GM12878 (cell line): ENCODE measurements at regions not wholly inside any gene's neighbourhood (a gene's known extent, or its start where the extent isn't known, plus 50 kb on each side); places are given as distances from the start of the nearest gene placed in this dataset.

Source experiments
- ATAC-seq: fragments of 200-7000 bp; cut with Tn5 transposase; 3 replicates; pipeline ENCODE4 v1.9.1; 2020; ENCODE audit warnings: mild to moderate bottlenecking, moderate library complexity
- BruUV-seq: library from RNA; stranded (reverse); fragments of 400-500 nt; replicated peaks from 2 replicates; lab custom pipeline; 2021; lab: Mats Ljungman, UMichigan
- CTCF ChIA-PET: fragments of 300-600 bp; sonication (Branson Sonifier 250); formaldehyde crosslinking; extraction: SDS; loops from one replicate; lab custom pipeline; 2021; ENCODE audit warnings: inconsistent platforms; lab: Yijun Ruan, JAX
- POLR2A ChIA-PET: fragments of 350-600 bp; formaldehyde crosslinking; extraction: SDS; loops from one replicate; lab custom pipeline; 2021; ENCODE audit warnings: inconsistent platforms; lab: Charles Lee
- RAD21 ChIA-PET: fragments of 300-600 bp; sonication (Branson Sonifier 250); formaldehyde crosslinking; loops from one replicate; lab custom pipeline; 2023; ENCODE audit warnings: antibody characterized with exemption; ENCODE audit not compliant: unreplicated experiment; lab: Charles Lee
- SMC1A ChIA-PET: fragments of 300-600 bp; sonication (Branson Sonifier 250); formaldehyde crosslinking; loops from one replicate; lab custom pipeline; 2023; ENCODE audit not compliant: unreplicated experiment, uncharacterized antibody; lab: Charles Lee
- DNase-seq: peaks from one replicate; pipeline ENCODE4 v3.0.0-alpha.2; 2011; ENCODE audit warnings: low read depth, low spot score
- FAIRE-seq: peaks from 3 replicates; lab custom pipeline; 2011; peaks lifted over from hg19 to GRCh38; lab: Jason Lieb, UNC
- H2AFZ ChIP-seq: 2 replicates; pipeline ENCODE4 v1.6.0; 2011; ENCODE audit warnings: low read depth, low read length, control low read depth; ENCODE audit not compliant: control insufficient read depth
- H3K27ac ChIP-seq: 2 replicates; pipeline ENCODE4 v1.5.1; 2011; ENCODE audit warnings: control low read depth; ENCODE audit not compliant: control insufficient read depth, insufficient read depth
- H3K27me3 ChIP-seq, 2 experiments: replicated peaks in 1 of 2; 2 replicates each; pipeline versions ENCODE4 v1.6.0 to v1.6.1; 2011; ENCODE audit warnings: low read length in 1 of 2; ENCODE audit not compliant: control insufficient read depth in 2 of 2, insufficient read depth in 2 of 2
- H3K36me3 ChIP-seq, 2 experiments: 2 replicates each; pipeline ENCODE4 v1.5.1; 2011; ENCODE audit warnings: low read length in 1 of 2; ENCODE audit not compliant: control insufficient read depth in 2 of 2, insufficient read depth in 2 of 2
- H3K4me1 ChIP-seq: 2 replicates; pipeline ENCODE4 v1.6.1; 2011; ENCODE audit warnings: mild to moderate bottlenecking, low read length, moderate library complexity, mixed read lengths; ENCODE audit not compliant: control insufficient read depth, insufficient read depth
- H3K4me2 ChIP-seq: 2 replicates; pipeline ENCODE4 v1.6.0; 2011; ENCODE audit warnings: control low read depth; ENCODE audit not compliant: control insufficient read depth, insufficient read depth
- H3K4me3 ChIP-seq: fragments of 200-600 bp; sonication (generic); 2 replicates; pipeline ENCODE4 v1.5.1; 2016
- H3K79me2 ChIP-seq: 2 replicates; pipeline ENCODE4 v1.6.0; 2011; ENCODE audit warnings: low read length; ENCODE audit not compliant: control insufficient read depth, insufficient read depth
- H3K9ac ChIP-seq: 2 replicates; pipeline ENCODE4 v1.8.0; 2011; ENCODE audit warnings: low read length, control low read depth, mixed read lengths; ENCODE audit not compliant: control insufficient read depth, insufficient read depth
- H3K9me3 ChIP-seq: replicated peaks from 3 replicates; pipeline ENCODE4 v1.5.1; 2011; ENCODE audit warnings: mild to moderate bottlenecking, low read length; ENCODE audit not compliant: control insufficient read depth, insufficient read depth
- H4K20me1 ChIP-seq: 2 replicates; pipeline ENCODE4 v1.6.0; 2011; ENCODE audit not compliant: control insufficient read depth, insufficient read depth
- BHLHE40 ChIP-seq, 2 experiments: fragments of 450-650 bp in 1 of 2; IDR thresholded peaks; 2 replicates each; pipeline ENCODE4 v1.6.1; 2011 to 2017; ENCODE audit warnings: low read depth in 2 of 2, borderline replicate concordance in 1 of 2, improper control_type of control experiment in 1 of 2, low read length in 1 of 2, mild to moderate bottlenecking in 1 of 2
- CHD1 ChIP-seq: IDR thresholded peaks from 2 replicates; pipeline ENCODE4 v1.6.1; 2012; ENCODE audit warnings: low read depth, low read length, improper control_type of control experiment
- CHD2 ChIP-seq: IDR thresholded peaks from 2 replicates; pipeline ENCODE4 v1.6.1; 2011; ENCODE audit warnings: low read depth, low read length, improper control_type of control experiment, borderline replicate concordance
- CHD4 ChIP-seq: fragments of 200-600 bp; sonication (generic); IDR thresholded peaks from 2 replicates; pipeline ENCODE4 v1.6.1; 2016; ENCODE audit warnings: mild to moderate bottlenecking
- E2F8 ChIP-seq: fragments of 450-650 bp; IDR thresholded peaks from 2 replicates; pipeline ENCODE4 v1.6.1; 2018; ENCODE audit warnings: mild to moderate bottlenecking, low read depth, moderate library complexity; ENCODE audit not compliant: partially characterized antibody
- PAX5 ChIP-seq: IDR thresholded peaks from 2 replicates; pipeline ENCODE4 v1.6.1; 2011; ENCODE audit warnings: low read depth, low read length, borderline replicate concordance
- PRDM15 ChIP-seq: fragments of 450-650 bp; formaldehyde crosslinking; IDR thresholded peaks from 2 replicates; pipeline ENCODE4 v1.4.0; 2020; ENCODE audit warnings: mild to moderate bottlenecking, moderate library complexity
- RUNX3 ChIP-seq: IDR thresholded peaks from 2 replicates; pipeline ENCODE4 v1.6.1; 2012; ENCODE audit warnings: low read length, inconsistent platforms
- SIN3A ChIP-seq: IDR thresholded peaks from 2 replicates; pipeline ENCODE4 v1.6.1; 2012; ENCODE audit warnings: low read depth, low read length, improper control_type of control experiment
- SUZ12 ChIP-seq: fragments of 200-600 bp; sonication (generic); IDR thresholded peaks from one replicate; pipeline ENCODE4 v1.6.1; 2018; ENCODE audit warnings: antibody characterized with exemption, mild to moderate bottlenecking; ENCODE audit not compliant: unreplicated experiment
- ZNF592 ChIP-seq: fragments of 450-650 bp; IDR thresholded peaks from 2 replicates; pipeline ENCODE4 v1.6.1; 2017; ENCODE audit warnings: mild to moderate bottlenecking, moderate library complexity
- WGBS: methylation state at CpG from one replicate; pipeline ENCODE4 v1.1.6; 2016; ENCODE audit warnings: low lambda C conversion rate; ENCODE audit not compliant: insufficient replicate concordance, insufficient coverage; ENCODE audit errors: missing lambda C conversion rate; 5-methylcytosine and 5-hydroxymethylcytosine counted together
- in situ Hi-C: fragments of 300-500 bp; cut with MboI; formaldehyde crosslinking; loops from 9 replicates; pipeline ENCODE4 v1.14.3; 2018; ENCODE audit warnings: mixed read lengths
- intact Hi-C: fragments of 100-400 bp; cut with micrococcal nuclease; formaldehyde crosslinking; loops from one replicate; pipeline ENCODE4 v1.14.2; 2022; ENCODE audit not compliant: unreplicated experiment
- TF ChIP-seq, protein P1 (sequence below): fragments of 450-650 bp; IDR thresholded peaks from 2 replicates; pipeline ENCODE4 v1.6.1; 2017; ENCODE audit warnings: mild to moderate bottlenecking, low read depth, inconsistent platforms; ENCODE audit not compliant: poor library complexity, severe bottlenecking

DNA sequence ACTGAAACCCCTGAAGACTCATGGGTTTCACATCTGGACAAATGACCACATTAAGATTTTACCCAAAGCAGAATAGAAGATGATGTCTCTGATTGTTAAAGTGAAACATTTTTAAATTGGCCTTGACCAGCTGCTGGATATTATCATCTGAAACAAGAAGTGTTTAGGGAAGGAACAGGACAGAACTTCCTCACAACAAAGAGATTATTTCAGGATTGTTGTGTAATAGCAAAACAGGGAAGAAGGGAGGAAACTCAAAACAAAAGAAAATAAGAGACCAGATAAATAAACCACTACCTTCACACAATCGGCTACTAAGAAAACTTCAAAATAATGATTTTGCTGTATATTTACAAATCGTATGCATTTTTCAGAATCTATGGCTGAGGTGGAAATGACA, 319.2 kb upstream of the API5 start:
- no peak overlapping the region for H3K4me3 ChIP-seq
- no peaks in the 10 kb centered on the region for H3K79me2 ChIP-seq
- ChIA-PET SMC1A (interaction anchor here (2.0 kb wide), 1 partner anchor 12 kb away, joined by 5 read pairs; no protein-coding TSS in a partner anchor), POLR2A (no interaction called here), RAD21 (no interaction called here), CTCF (no interaction called here)
- no peak overlapping the region for H3K4me2 ChIP-seq
- FAIRE-seq (no peak), ATAC-seq (no peak), DNase-seq (no peak)
- H3K27me3 ChIP-seq, result no peaks in the 10 kb centered on the region
- no TSS peak for BruUV-seq
- 31% methylated on average over 2 of the region's 2 CpGs for WGBS
- no peaks in the 10 kb centered on the region for H4K20me1 ChIP-seq
- H2AFZ ChIP-seq, result no peak overlapping the region
- H3K9me3 ChIP-seq, result no peaks in the 10 kb centered on the region
- H3K4me1 ChIP-seq, result no peaks in the 10 kb centered on the region
- H3K27ac ChIP-seq, result no peak overlapping the region
- intact Hi-C loops, result no loop called here
- in situ Hi-C loops, result no loop called here
- no peak overlapping the region for H3K9ac ChIP-seq
- H3K36me3 ChIP-seq, result no peaks in the 10 kb centered on the region
- TF ChIP-seq E2F8 (no peak), PRDM15 (no peak), CHD1 (no peak), PAX5 (no peak), SUZ12 (no peak), CHD2 (no peak), RUNX3 (no peak), ZNF592 (no peak), SIN3A (no peak), CHD4 (no peak), BHLHE40 (IDR thresholded peaks at IDR 0.05; ENCODE audit: borderline replicate concordance in 1 of 2, low read depth in 2 of 2, low read length in 1 of 2) (no peak)
- TF ChIP-seq, protein P1, sequence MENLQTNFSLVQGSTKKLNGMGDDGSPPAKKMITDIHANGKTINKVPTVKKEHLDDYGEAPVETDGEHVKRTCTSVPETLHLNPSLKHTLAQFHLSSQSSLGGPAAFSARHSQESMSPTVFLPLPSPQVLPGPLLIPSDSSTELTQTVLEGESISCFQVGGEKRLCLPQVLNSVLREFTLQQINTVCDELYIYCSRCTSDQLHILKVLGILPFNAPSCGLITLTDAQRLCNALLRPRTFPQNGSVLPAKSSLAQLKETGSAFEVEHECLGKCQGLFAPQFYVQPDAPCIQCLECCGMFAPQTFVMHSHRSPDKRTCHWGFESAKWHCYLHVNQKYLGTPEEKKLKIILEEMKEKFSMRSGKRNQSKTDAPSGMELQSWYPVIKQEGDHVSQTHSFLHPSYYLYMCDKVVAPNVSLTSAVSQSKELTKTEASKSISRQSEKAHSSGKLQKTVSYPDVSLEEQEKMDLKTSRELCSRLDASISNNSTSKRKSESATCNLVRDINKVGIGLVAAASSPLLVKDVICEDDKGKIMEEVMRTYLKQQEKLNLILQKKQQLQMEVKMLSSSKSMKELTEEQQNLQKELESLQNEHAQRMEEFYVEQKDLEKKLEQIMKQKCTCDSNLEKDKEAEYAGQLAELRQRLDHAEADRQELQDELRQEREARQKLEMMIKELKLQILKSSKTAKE, result no peak
